Activated CD4-positive, CD25-positive, alpha-beta regulatory T cell treated with anti-CD3 and anti-CD28 coated beads, Interleukin-2, amount 50 U/mL, for 16 hours (primary cell): ENCODE measurements at regions not wholly inside any gene's neighbourhood (a gene's known extent, or its start where the extent isn't known, plus 50 kb on each side); places are given as distances from the start of the nearest gene placed in this dataset.
"Not testable (repeated sequence)": the region's sequence is repeated elsewhere in the genome, so short reads cannot be mapped to it uniquely, and the experiment has no call there.

ENCODE experiments used
- DNase-seq: peaks from one replicate; pipeline ENCODE4 v3.0.0-alpha.2; 2020; ENCODE audit warnings: low read depth, low spot score

- no peak for DNase-seq
Observed at GRCh38 chr15:79157631-79158592, 67.3 kb upstream of the RASGRF1 start.

GRCh38 chr15:79156704-79157375 lies 66.3 kb upstream of the RASGRF1 start:
- no peak for DNase-seq

DNA sequence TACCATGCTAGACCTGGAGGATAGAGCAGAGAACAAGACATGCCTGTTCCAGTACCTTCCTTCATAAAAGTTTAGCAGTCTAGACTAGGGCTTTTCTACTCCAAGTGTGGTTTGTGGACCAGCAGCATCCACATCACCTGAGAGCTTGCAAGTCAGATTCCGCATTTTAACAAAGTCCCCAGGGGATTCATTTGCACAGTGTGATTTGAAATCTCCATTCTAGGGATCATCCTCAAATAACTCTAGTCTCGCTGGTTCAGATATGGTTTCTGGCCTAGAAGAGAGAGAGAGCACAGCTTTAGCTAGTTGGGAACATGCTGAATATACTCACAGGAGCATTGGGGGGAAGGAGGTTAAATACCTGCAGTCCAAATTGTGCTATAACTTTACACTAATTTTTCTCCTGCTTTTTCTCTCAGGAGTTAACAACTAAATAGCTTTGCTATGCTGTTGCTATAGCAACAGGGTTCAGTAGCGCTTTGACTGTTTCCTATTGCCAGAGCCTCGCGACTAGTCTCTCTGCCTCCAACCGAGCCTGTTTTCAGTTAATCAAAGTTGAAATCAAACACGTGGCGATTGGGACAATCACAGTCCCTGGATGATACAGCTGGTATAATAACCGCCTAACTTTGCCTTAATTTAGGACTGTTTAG lies 64.0 kb upstream of the RASGRF1 start:
- no peak for DNase-seq

- DNase-seq, result not testable (repeated sequence)
Observed at GRCh38 chr15:79144290-79144689, 53.7 kb upstream of the RASGRF1 start.

- no peak for DNase-seq
Observed at GRCh38 chr15:79140846-79141570, 50.4 kb upstream of the RASGRF1 start.
